HG03342 (cell line): ENCODE measurements at regions not wholly inside any gene's neighbourhood (a gene's known extent, or its start where the extent isn't known, plus 50 kb on each side); places are given as distances from the start of the nearest gene placed in this dataset.

Source experiments
- ATAC-seq: cut with Tn5 transposase; IDR thresholded peaks from one replicate; pipeline ENCODE4 v1.9.1; 2021; ENCODE audit warnings: mild to moderate bottlenecking, moderate library complexity; ENCODE audit not compliant: unreplicated experiment

- ATAC-seq = no peak
Observed at GRCh38 chr15:62783303-62783957, 259.1 kb upstream of the TPM1 start.

GRCh38 chr15:62785881-62786828 lies 256.4 kb upstream of the TPM1 start:
- ATAC-seq = no peak

GRCh38 chr15:62787401-62787800 lies 255.1 kb upstream of the TPM1 start:
- no peak for ATAC-seq

GRCh38 chr15:62788224-62788623 lies 254.3 kb upstream of the TPM1 start:
- ATAC-seq = no peak

- ATAC-seq = no peak
Observed at GRCh38 chr15:62790546-62790945, 252.0 kb upstream of the TPM1 start.

- ATAC-seq = no peak
Observed at GRCh38 chr15:62791694-62792093, 250.9 kb upstream of the TPM1 start.

GRCh38 chr15:62792986-62793751 lies 249.4 kb upstream of the TPM1 start:
- no peak for ATAC-seq

- no peak for ATAC-seq
Observed at GRCh38 chr15:62793752-62794144, 248.8 kb upstream of the TPM1 start.

- ATAC-seq = no peak
Observed at GRCh38 chr15:62795171-62795570, 247.4 kb upstream of the TPM1 start.

- no peak for ATAC-seq
Observed at GRCh38 chr15:62795700-62796695, 246.5 kb upstream of the TPM1 start.

- no peak for ATAC-seq
Observed at GRCh38 chr15:62797171-62797570, 245.4 kb upstream of the TPM1 start.

GRCh38 chr15:62798536-62798935 lies 244.0 kb upstream of the TPM1 start:
- no peak for ATAC-seq

GRCh38 chr15:62799037-62799436 lies 243.5 kb upstream of the TPM1 start:
- no peak for ATAC-seq

- no peak for ATAC-seq
Observed at GRCh38 chr15:62799919-62800318, 242.6 kb upstream of the TPM1 start.

GRCh38 chr15:62802612-62803011 lies 239.9 kb upstream of the TPM1 start:
- no peak for ATAC-seq

- ATAC-seq = no peak
Observed at GRCh38 chr15:62803856-62804400, 238.6 kb upstream of the TPM1 start.

- no peak for ATAC-seq
Observed at GRCh38 chr15:62805502-62805901, 237.0 kb upstream of the TPM1 start.

- no peak for ATAC-seq
Observed at GRCh38 chr15:62807539-62808130, 234.9 kb upstream of the TPM1 start.

GRCh38 chr15:62809115-62809967 lies 233.2 kb upstream of the TPM1 start:
- no peak for ATAC-seq
